GM21423 (cell line): ENCODE measurements at regions not wholly inside any gene's neighbourhood (a gene's known extent, or its start where the extent isn't known, plus 50 kb on each side); places are given as distances from the start of the nearest gene placed in this dataset.
"Not testable (repeated sequence)": the region's sequence is repeated elsewhere in the genome, so short reads cannot be mapped to it uniquely, and the experiment has no call there.

Experiments
- ATAC-seq: cut with Tn5 transposase; IDR thresholded peaks from one replicate; pipeline ENCODE4 v1.9.1; 2021; ENCODE audit warnings: mild to moderate bottlenecking, moderate library complexity; ENCODE audit not compliant: unreplicated experiment

- no peak for ATAC-seq
Observed at GRCh38 chr18:5721924-5722323, 173.4 kb downstream of the TMEM200C start.

DNA sequence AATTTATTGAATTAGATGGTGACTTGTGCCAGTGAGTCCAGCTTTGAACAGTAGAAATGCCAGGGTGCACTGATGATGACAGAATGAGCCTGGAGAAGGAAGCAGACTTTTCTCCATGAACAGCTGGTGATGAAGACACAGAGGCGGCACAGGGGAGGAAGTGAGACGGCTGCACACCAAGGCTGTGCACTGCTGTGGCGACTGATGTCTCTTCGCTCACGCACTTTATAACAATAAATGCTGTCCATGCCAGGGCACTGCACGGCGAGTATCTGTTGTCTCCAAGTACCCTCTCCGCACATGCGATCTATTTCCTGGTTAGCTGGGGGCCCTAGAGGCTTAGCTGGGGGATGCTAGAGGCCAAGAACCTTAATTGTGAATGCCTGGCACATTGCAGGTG is 175.2 kb downstream of the TMEM200C start:
- ATAC-seq = no peak

DNA sequence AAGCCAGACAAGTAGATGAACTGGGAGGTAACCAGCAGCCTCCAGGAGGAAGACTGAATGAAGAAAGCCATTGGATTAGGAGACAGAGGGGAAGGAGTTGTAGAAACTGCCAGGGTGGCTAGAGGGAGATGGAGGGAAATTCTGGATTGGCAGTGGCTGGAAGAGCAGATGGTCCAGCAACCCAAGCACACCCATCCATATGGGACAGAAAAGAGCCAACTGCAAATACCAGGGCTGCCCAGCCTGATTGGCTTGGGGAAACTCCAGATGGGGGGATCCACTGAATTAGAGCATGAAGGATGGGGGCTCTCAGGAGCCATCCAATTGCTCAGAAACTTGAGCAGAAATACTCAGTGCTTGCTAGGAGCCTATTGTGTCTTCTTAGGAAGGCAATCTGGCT is 173.5 kb upstream of the EPB41L3 start:
- no peak for ATAC-seq

DNA sequence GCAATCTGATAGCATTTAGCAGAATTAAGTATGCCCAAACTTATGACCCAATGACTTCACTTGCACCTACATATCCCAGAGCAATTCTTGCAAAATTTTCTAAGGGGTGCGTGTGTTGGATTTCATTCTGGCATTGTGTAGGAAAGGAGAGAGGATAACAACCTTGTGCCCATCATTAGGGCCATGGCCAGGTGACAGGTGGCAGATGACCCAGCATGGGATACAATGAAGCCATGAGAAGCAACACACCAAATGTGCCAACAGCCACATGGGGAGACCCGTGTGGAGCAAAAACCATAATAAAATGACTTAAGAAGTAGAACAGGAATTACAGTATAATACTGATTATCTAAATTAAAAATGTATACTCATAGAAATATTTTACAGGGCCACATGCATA is 166.9 kb upstream of the EPB41L3 start:
- no peak for ATAC-seq

DNA sequence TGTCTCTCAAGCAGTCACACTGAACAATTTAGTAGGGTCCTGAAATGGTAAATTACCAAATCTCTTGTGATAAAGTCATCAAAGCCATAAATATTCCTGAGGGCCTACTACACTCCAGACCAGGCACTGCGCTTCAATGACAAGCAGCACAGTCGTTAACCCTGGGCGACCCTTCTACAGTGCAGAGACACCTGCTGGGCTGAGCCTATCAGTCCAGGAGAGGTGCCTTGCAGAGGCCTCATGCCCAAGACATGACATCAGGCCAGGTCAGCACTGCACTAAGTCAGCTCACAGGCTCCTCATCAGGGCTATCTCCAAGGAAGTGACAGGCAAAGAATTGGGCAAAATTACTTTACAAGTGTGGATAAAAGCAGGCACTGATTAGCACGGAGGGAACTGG is 166.4 kb upstream of the EPB41L3 start:
- no peak for ATAC-seq

DNA sequence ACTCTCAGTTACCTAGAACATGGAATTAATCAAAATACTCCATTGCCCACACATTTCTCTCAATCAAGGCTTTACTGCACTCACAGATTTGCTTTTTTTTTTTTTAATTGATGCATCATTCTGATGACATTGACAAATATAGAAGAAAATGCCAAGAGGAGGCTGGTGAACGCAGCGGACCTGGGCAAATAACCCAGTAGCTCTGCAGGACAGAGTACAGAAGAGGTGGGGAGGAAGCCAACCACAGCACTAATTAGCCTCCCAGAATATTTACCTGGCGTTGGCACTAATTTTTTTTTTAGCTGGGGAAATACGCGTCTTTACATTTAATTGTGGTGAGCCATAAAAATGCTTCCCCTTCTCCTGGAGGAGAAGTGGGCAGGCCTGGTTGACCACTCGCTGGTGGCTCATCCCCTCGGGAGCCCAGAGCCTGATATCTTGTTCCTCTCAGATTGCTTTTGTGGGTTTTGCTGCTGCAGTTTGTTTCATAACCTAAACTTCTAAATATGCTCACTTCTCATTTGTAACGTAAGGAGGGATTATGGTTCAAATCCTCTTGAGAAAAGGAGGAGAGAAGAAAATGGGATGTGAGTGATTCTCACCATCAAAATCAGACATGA is 165.8 kb upstream of the EPB41L3 start:
- no peak for ATAC-seq

DNA sequence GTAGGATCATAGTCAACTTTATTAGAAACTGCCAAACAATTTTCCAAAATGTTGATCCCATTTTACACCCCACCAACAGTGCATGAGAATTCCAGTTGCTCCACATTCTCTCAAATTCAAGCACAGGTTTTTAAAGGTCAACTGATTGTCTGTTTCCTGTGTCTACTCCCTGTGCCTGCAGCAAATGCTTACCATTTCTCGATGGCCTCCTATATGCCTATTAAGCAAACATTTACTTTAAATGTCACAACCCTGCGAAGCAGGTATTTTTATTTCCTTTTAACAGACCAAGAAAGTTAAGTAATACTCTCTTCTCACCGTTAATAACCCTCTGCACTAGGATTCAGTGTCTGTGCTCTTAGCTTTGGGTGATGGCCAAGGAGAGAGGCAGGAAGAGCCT is 163.8 kb upstream of the EPB41L3 start:
- no peak for ATAC-seq

DNA sequence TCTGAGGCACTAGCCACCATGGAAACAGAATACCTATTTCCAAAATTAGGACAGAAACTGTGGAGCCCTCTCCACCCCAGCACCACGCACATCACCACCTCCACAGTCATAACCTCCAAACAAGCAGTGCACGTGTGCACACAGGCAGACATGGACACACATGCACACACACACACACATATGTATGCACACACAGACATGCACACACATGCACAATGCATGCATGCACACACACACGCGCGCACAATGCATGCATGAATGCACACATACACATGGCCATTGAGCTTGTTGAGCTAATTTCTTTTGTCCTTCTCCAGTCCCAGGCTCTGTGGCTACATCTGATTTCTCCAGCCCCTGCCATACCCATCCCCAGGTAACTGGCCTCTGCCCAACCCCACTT is 161.6 kb upstream of the EPB41L3 start:
- ATAC-seq = no peak

DNA sequence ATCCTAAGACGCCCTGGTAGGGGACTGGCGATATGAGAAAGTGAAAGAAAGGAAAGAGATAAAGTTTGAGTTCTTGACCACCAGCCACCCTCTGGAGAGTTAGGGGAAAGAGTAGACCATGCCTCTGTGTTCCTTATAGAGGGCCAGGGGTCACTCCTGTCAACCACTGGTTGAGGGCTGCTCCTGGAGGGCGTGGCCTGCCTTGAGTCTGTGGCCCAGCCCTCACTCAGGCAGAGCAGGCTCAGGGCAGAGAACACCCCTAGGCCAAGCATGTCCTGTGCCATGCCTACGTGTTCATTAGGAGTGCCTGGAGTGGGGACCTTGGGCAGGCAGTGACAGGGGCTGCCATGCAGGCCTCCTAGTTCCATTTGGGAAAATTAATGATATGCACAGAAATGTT is 161.1 kb upstream of the EPB41L3 start:
- ATAC-seq = no peak

DNA sequence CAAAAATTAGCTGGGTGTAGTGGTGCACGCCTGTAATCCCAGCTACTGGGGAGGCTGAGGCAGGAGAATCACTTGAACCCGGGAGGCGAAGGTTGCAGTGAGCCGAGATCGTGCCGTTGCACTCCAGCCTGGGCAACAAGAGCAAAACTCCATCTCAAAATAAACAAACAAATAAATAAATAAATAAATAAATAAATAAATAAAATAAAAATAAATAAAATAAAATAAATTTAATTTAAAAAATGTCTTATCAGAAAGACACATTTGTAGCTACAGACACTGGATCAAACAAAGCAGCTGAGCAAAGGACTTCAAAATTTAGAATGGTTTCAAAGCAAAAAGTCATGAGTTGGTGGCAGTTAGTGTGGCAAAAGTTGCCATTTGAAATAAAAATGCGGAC is 158.2 kb upstream of the EPB41L3 start:
- not testable (repeated sequence) for ATAC-seq

DNA sequence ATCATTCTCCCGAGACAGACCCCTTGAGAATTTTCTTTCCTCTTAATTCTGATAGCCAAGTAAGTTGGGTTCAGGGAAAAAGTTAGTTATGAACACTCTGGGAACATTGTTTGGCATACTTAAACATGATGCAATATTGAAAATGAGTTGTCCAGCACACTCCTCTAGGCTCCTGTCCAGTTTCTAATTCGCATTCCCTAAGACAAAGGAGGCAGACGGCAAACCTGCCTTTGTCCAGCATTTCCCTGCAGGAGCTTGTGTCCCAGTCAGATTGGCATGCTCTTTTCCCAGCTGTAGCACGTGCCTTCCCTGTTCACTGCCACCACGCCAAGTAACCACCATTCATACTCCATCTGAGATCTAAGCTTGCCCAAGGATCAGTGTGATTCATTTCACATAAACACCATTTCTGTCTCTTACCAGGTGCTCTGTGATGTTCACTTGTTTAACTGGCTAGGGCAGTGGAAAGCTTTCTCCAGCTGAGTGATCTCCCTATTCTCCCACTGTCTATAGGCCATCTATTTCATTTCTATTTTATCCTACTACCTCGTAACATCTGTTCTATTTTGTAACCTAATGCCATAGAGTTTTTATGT is 150.0 kb upstream of the EPB41L3 start:
- no peak for ATAC-seq

DNA sequence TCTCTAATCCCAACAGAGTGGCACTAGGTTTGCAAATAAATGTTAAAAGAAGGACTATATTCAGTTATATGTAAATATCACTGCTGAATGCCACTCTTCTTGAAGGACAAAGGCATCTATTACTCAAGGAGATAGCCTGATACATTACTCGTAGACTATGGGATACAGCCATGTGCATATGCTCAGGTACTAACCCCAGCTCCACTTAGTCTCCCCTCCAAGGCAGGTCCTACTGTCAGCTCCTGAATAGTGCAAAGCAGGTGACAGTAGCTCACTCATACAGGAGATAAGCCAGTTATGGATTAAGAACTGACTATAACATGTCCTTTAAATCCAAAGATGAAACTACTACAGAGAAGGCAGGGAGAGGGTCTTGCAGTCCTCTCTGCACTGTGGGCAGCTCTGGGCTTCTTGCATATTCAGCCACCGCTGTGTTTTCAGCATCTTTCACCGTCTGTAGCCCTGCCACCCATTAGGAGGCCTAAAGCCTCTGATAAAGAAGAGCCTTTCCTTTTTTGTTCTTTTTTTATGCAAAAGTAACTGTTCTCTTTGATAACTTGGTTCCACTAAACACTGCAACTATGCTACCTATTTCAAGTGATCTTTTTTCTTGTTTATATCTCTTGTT is 135.1 kb upstream of the EPB41L3 start:
- ATAC-seq = no peak

DNA sequence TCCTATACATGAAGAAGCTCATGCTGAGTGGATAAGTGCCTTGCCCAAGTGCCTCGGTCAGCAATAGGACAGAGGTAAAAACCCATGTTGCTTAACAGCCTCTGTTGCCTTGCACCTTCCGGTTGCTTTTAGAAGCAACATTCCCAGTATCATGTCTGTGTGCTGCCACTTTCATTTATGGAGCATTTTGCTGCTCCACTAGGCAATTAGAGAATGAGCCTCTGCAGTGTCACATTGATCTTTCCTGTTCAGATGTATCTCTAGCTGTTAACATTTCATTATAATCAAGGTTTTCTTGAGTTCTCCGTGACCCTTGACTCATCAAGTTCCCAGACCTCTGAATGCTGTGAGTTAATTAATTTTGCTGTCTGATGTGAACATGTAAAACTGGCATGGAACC is 134.5 kb upstream of the EPB41L3 start:
- no peak for ATAC-seq

GRCh38 chr18:5673616-5674015 is 129.8 kb upstream of the EPB41L3 start:
- ATAC-seq = no peak

DNA sequence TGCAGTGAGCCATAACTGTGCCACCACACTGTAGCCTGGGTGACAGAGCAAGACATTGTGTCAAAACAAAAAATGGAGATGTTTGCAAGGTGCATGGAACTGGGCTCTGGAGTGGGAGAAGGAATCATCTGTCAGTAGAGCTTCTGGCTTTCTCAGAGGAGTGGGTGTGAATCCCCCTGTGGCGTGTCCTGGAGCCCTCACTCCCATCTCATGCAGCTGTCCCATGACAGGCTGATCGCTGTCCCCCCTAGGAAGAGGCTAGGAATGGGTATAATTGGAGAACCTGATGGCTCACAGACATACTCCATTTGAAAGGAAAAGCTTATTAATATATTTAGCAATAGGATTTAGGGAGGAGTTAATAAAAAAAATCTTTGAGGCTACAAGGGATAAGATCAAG is 125.8 kb upstream of the EPB41L3 start:
- no peak for ATAC-seq

- no peak for ATAC-seq
Observed at GRCh38 chr18:5668087-5668715, 124.4 kb upstream of the EPB41L3 start.

- ATAC-seq = no peak
Observed at GRCh38 chr18:5667356-5667755, 123.6 kb upstream of the EPB41L3 start.

- no peak for ATAC-seq
Observed at GRCh38 chr18:5662586-5663090, 118.8 kb upstream of the EPB41L3 start.

GRCh38 chr18:5661179-5661578 is 117.4 kb upstream of the EPB41L3 start:
- ATAC-seq = no peak

DNA sequence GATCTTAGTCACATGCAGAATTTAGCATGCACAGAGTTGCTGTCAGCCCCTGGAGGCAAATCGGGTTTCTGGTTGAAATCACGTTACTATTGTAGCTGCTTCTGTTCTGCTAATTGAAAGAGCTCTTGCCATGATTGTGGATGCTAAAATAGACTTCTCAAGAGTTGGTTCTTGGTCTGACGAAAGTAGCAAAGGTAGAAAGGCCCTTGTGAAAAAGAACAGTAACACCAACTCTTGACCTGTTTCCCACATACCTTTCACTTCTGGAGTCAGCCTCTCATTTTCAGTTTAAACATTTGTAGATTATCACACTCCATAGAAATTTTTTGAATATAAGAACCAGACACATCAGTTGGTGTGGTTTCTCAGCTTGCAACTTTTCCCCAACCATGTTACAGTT is 110.0 kb upstream of the EPB41L3 start:
- no peak for ATAC-seq

DNA sequence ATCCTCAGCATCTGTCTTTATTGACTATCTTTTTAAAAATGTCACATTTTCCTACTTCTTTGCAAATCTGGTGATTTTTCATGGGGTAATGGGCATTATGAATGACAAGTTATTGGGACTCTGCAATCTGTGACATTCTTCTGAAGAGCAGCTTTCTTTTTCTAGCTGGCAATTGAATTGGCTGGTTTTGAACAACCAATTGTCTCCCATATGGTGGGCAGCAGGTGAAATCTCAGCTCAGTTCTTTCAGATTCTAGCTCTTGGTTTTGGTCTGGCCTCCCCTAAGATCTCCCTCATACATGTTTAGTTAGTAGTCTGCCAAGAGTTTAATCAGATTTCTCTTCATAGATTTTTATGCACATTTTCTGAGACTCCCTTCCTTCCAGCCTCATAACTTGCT is 107.9 kb upstream of the EPB41L3 start:
- no peak for ATAC-seq

GRCh38 chr18:5649439-5649838 is 105.6 kb upstream of the EPB41L3 start:
- ATAC-seq = no peak
